Fibroblast of the aortic adventitia (primary cell): ENCODE measurements at regions not wholly inside any gene's neighbourhood (a gene's known extent, or its start where the extent isn't known, plus 50 kb on each side); places are given as distances from the start of the nearest gene placed in this dataset.

Experiments used
- DNase-seq: peaks from one replicate; pipeline ENCODE4 v3.0.0-alpha.2; 2010; ENCODE audit warnings: low read depth
- H3K4me3 ChIP-seq: 2 replicates; pipeline ENCODE4 v1.5.1; 2011; ENCODE audit warnings: low read depth, mild to moderate bottlenecking, control low read depth, low read length, moderate library complexity
- TF ChIP-seq, protein P1 (sequence below): IDR thresholded peaks from 2 replicates; pipeline ENCODE4 v1.5.1; 2011; ENCODE audit warnings: mild to moderate bottlenecking, low read length, control low read depth, inconsistent platforms; ENCODE audit not compliant: insufficient read depth

DNA sequence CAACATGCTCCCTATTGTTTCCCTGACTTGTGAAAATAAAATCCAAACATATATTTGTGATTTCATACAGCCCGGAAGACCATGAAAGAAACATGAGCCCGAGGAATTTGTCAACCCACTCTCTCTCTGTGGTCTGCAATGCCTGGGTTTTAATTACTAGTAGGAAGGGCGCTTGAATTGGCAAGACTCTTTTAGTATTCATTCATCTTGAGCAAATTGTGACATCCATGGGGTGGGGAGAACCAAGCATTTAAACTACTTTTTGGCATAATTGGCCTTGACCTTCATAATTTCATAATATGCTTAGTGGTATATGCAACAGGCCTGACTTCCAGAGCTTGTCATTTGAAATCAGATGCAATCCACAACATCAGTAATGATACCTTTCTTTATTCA, 142.4 kb upstream of the BMPER start:
- DNase-seq = peak; percentile 48
- TF ChIP-seq, protein P1, sequence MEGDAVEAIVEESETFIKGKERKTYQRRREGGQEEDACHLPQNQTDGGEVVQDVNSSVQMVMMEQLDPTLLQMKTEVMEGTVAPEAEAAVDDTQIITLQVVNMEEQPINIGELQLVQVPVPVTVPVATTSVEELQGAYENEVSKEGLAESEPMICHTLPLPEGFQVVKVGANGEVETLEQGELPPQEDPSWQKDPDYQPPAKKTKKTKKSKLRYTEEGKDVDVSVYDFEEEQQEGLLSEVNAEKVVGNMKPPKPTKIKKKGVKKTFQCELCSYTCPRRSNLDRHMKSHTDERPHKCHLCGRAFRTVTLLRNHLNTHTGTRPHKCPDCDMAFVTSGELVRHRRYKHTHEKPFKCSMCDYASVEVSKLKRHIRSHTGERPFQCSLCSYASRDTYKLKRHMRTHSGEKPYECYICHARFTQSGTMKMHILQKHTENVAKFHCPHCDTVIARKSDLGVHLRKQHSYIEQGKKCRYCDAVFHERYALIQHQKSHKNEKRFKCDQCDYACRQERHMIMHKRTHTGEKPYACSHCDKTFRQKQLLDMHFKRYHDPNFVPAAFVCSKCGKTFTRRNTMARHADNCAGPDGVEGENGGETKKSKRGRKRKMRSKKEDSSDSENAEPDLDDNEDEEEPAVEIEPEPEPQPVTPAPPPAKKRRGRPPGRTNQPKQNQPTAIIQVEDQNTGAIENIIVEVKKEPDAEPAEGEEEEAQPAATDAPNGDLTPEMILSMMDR = no peak
- no peak overlapping the region for H3K4me3 ChIP-seq

DNA sequence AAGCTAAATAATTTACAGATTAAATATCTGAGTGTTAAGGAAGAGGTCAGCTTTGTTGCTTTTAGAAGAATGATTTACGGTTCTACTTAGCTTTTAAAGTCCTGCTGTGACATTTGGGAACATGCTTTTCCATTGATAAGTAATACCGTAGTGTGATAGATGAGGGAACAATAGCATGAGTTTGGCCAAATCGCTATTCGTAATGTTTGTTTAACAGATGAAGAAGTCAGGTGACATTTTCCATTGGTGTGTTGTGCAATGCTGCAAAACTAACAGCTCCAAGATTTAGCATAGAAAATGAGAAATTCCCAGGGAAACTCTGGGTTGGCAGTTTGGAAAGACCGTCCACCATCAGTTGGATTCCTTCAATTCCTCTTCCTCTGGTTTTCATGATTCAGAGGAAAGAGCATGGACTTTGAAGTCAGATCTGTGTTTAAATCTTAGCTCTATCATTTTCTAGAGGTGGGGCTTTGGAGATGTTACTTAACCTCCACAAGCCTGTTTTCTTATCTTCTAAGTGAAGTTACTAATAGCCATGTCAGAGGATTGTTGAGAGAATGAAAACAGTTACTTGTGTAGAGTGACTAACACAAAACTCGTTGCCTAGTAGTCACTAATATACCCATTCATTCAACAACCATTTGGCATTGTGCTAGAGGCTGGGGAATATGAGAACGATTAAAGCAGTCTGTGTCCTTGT, 140.4 kb upstream of the BMPER start:
- no peak overlapping the region for H3K4me3 ChIP-seq
- TF ChIP-seq, protein P1 = no peak
- DNase-seq = peak; percentile 100

DNA sequence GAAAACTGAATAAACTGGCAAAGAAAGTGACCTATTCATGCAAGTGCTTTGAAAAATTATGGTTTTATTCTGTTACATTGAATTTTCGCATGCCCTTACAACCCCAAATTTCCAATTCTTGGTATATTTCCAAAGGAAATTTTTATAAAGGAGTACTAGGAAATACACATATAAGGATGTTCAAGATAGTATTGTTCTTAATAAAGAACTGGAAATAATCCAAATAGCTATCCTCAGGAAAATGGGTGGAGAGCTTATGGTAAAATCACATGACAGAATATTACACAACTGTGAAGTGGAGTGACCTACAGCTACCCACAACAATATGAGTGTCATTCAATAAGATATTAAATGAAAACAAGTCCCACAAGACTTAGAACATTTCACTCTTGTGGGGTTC, 138.9 kb upstream of the BMPER start:
- TF ChIP-seq, protein P1 = no peak
- peak; percentile 85 for DNase-seq
- no peak overlapping the region for H3K4me3 ChIP-seq

DNA sequence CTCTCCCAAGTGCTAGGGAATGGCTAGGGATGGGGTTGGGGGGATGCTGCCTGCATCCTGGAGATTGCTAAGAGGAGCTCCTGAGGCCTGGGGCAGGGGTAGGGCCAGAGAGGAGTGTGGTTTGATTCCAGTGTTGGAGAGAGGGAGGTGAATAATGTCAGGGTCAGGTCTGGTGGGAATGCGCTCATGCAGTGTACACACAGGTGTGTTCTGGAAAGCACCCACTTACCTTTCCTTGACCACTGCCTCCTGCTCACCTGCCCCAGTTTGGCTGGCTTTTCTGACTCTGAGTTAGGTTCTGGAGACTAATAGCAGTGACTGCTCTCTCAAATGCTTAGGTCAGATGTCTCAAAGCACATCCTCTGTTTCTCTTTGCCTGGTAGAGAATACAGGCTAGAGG, 135.4 kb upstream of the BMPER start:
- no peak overlapping the region for H3K4me3 ChIP-seq
- TF ChIP-seq, protein P1 = no peak
- no peak for DNase-seq

DNA sequence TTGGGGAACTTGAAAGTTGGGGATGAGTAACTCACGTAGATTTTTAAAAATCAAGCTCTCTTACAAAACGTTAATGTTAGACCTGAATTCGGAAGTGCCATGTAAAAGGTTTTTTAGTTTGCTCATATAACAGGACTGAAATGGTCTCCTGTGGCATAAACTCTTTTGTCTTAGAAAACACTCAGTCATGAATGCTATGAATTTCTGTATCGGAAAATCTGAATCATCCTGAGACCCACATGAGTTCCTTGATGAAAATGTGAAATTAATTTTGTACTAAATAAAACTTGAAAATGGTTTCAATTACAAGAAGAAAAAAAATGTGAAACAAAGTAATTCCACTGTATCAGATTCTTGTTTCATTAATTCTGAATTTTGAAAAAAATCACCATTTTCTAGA, 134.8 kb upstream of the BMPER start:
- TF ChIP-seq, protein P1 = no peak
- peak; percentile 57 for DNase-seq
- H3K4me3 ChIP-seq = no peak overlapping the region

DNA sequence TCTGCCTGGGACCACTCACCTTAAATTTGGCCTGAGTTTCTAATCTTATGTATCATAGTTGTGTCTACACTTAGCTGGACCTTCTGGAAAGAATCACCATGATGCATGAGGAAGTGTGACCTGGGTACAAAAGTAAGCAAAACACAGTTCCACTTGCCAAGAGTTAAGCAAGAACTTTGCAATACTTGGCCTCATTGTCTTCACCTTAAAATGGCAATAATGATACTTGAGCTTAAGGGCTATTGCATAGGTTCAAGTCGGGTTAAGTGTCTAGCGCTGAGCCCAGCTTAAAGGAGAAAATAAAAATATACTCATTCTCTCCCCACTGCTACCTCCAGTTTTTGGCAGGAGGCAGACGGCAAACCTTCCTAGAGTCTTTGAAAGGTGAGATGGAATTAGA, 133.9 kb upstream of the BMPER start:
- peak; percentile 49 for DNase-seq

More for the DNA sequence above, 133.9 kb upstream of the BMPER start:
- H3K4me3 ChIP-seq = no peak overlapping the region
- TF ChIP-seq, protein P1 = no peak
